ENCODE measurements at regions not wholly inside any gene's neighbourhood (a gene's known extent, or its start where the extent isn't known, plus 50 kb on each side); places are given as distances from the start of the nearest gene placed in this dataset.

DNA sequence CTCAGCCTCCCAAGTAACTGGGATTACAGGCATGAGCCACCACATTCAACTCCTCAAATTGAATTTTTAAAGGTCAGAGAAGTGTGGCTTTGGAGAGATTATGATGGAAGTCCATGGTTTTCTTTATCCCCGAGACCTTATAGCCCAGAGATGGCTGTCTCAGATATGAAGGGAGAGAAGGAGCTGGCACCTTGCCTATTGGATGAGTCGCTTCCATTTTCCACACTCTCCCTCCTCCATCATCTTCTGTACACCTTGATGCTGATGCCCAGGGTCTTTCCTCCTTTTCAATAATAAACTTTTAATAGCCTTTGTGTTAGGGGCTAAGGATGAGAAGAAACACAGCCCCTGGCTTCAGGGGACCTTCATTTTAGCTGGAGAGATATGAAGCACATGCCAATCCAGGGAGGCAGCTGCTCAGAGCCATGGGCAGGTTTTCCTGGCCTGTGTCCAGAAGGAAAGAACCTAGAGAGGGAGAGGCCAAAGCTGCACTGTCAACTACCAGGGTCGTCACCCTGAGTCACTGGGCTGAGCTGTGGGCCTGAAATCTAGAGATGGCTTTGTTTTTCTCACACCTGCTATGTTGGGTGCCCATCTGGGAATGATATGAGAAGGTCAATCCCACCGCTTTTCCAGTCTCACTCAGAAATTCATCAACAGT is 146.0 kb upstream of the SERTAD2 start:
- Histone ChIP-seq H3K9ac (ENCODE audit: insufficient read depth in 1 of 2, low read length in 2 of 2) (no peak overlapping the region), H3K27me3 (ENCODE audit: control insufficient read depth in 3 of 3, insufficient read depth in 3 of 3, low read length in 2 of 3) (no peaks in the 10 kb centered on the region), H3K4me3 (no peak overlapping the region), H3K9me3 (ENCODE audit: control insufficient read depth in 4 of 4, insufficient read depth in 3 of 4, low read length in 3 of 4) (no peaks in the 10 kb centered on the region), H3K36me3 (ENCODE audit: control insufficient read depth in 4 of 4, insufficient read depth in 4 of 4, low read length in 4 of 4) (no peaks in the 10 kb centered on the region), H3K27ac (ENCODE audit: low read depth in 1 of 2, low read length in 1 of 2) (no peak overlapping the region), H3K4me1 (ENCODE audit: control insufficient read depth in 5 of 5, insufficient read depth in 5 of 5, low read length in 5 of 5) (peaks cover 0 to 15% (median 4%) of the 10 kb centered on the region in 5 donors)
- ATAC-seq (ENCODE audit: insufficient read depth, low FRiP score), result no peak
- no peak for DNase-seq
- 89 to 90% methylated on average over 4 of the region's 4 CpGs for WGBS, 2 donors
- TF ChIP-seq, protein P1, sequence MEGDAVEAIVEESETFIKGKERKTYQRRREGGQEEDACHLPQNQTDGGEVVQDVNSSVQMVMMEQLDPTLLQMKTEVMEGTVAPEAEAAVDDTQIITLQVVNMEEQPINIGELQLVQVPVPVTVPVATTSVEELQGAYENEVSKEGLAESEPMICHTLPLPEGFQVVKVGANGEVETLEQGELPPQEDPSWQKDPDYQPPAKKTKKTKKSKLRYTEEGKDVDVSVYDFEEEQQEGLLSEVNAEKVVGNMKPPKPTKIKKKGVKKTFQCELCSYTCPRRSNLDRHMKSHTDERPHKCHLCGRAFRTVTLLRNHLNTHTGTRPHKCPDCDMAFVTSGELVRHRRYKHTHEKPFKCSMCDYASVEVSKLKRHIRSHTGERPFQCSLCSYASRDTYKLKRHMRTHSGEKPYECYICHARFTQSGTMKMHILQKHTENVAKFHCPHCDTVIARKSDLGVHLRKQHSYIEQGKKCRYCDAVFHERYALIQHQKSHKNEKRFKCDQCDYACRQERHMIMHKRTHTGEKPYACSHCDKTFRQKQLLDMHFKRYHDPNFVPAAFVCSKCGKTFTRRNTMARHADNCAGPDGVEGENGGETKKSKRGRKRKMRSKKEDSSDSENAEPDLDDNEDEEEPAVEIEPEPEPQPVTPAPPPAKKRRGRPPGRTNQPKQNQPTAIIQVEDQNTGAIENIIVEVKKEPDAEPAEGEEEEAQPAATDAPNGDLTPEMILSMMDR (IDR thresholded peaks at IDR 0.05; ENCODE audit: control extremely low read depth, extremely low read depth), result no peak

DNA sequence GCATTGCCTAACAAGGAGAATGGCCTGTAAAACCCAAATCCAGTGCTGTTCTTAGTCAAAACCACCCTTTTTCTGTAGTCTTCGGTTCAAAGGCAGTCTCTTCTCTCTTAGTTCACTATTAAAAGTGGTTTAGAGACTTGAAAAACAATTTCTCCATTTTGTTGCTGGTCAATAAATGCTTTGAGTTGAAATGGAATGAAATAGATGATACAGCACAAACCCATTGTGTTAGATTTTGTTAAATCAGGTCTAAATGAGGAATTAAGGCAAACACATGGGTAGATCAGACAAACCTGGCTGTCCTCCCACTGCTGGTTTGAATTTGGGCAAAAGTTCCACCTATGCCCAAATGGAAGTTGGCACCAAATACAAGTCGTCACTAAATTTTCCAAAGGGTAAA is 150.1 kb upstream of the SERTAD2 start:
- Histone ChIP-seq H3K4me1 (ENCODE audit: control insufficient read depth in 5 of 5, insufficient read depth in 5 of 5, low read length in 5 of 5) (peaks cover 0 to 4% (median 0%) of the 10 kb centered on the region in 5 donors), H3K27me3 (ENCODE audit: control insufficient read depth in 3 of 3, insufficient read depth in 3 of 3, low read length in 2 of 3) (no peaks in the 10 kb centered on the region), H3K27ac (ENCODE audit: low read depth in 1 of 2, low read length in 1 of 2) (no peak overlapping the region), H3K9ac (ENCODE audit: insufficient read depth in 1 of 2, low read length in 2 of 2) (no peak overlapping the region), H3K36me3 (ENCODE audit: control insufficient read depth in 4 of 4, insufficient read depth in 4 of 4, low read length in 4 of 4) (no peaks in the 10 kb centered on the region), H3K4me3 (no peak overlapping the region), H3K9me3 (ENCODE audit: control insufficient read depth in 4 of 4, insufficient read depth in 3 of 4, low read length in 3 of 4) (no peaks in the 10 kb centered on the region)
- no peak for ATAC-seq (ENCODE audit: insufficient read depth, low FRiP score)
- DNase-seq, result no peak
- WGBS, 2 donors, result 69 to 88% methylated on average over 2 of the region's 2 CpGs
- TF ChIP-seq, protein P1 (IDR thresholded peaks at IDR 0.05; ENCODE audit: control extremely low read depth, extremely low read depth), result no peak

DNA sequence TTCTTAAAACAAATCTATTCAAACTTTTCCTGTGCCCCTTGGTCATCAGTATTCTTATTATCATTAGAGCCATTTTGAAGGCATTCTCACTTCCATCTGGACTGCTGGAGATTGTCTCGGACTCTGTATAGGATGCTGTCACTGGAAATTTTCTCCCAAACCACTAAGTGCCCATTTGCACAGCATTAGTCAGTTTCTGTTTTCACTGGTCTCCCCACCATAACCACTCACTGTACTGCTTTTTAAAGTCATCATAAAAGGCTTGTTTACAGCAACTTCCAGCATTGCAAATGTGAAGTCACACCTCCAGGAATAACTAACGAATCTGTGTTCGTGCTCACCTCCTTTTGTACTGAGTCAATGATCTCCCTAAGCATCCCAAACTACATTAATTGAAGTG is 150.9 kb upstream of the SERTAD2 start:
- H3K36me3 ChIP-seq (ENCODE audit: control insufficient read depth in 4 of 4, insufficient read depth in 4 of 4, low read length in 4 of 4), result no peaks in the 10 kb centered on the region
- no peaks in the 10 kb centered on the region for H3K9me3 ChIP-seq (ENCODE audit: control insufficient read depth in 4 of 4, insufficient read depth in 3 of 4, low read length in 3 of 4)
- TF ChIP-seq, protein P1 (IDR thresholded peaks at IDR 0.05; ENCODE audit: control extremely low read depth, extremely low read depth), result no peak
- WGBS, 2 donors, result 96% methylated on average over 3 of the region's 3 CpGs
- no peaks in the 10 kb centered on the region for H3K27me3 ChIP-seq (ENCODE audit: control insufficient read depth in 3 of 3, insufficient read depth in 3 of 3, low read length in 2 of 3)
- no peak for DNase-seq
- no peak overlapping the region for H3K9ac ChIP-seq (ENCODE audit: insufficient read depth in 1 of 2, low read length in 2 of 2)
- no peak overlapping the region for H3K27ac ChIP-seq (ENCODE audit: low read depth in 1 of 2, low read length in 1 of 2)
- no peak for ATAC-seq (ENCODE audit: insufficient read depth, low FRiP score)
- no peaks in the 10 kb centered on the region for H3K4me1 ChIP-seq (ENCODE audit: control insufficient read depth in 5 of 5, insufficient read depth in 5 of 5, low read length in 5 of 5)
- no peak overlapping the region for H3K4me3 ChIP-seq

DNA sequence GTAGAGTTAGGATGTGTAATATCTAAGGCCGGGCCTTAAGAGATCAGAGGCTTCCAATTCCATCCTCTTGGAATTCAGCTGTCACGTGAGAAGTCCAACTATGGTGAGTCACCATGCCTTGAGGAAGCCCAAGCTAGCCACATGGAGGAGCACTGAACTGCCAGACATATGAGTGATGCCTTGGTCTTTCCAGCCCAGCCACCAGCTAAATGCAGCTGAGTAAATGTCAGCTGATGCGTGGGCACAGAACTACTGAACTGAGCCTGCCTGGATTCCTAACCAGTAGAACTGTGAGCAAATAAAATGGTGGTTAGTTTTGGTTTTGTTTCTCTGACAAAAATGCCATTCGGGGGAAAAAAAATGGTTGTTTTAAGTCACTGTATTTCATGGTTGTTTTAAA is 153.7 kb upstream of the SERTAD2 start:
- Histone ChIP-seq H3K9ac (ENCODE audit: insufficient read depth in 1 of 2, low read length in 2 of 2) (no peak overlapping the region), H3K27me3 (ENCODE audit: control insufficient read depth in 3 of 3, insufficient read depth in 3 of 3, low read length in 2 of 3) (no peaks in the 10 kb centered on the region), H3K9me3 (ENCODE audit: control insufficient read depth in 4 of 4, insufficient read depth in 3 of 4, low read length in 3 of 4) (no peaks in the 10 kb centered on the region), H3K36me3 (ENCODE audit: control insufficient read depth in 4 of 4, insufficient read depth in 4 of 4, low read length in 4 of 4) (no peaks in the 10 kb centered on the region), H3K4me3 (no peak overlapping the region), H3K4me1 (ENCODE audit: control insufficient read depth in 5 of 5, insufficient read depth in 5 of 5, low read length in 5 of 5) (no peaks in the 10 kb centered on the region), H3K27ac (ENCODE audit: low read depth in 1 of 2, low read length in 1 of 2) (no peak overlapping the region)
- peak; percentile 41 for ATAC-seq (ENCODE audit: insufficient read depth, low FRiP score)
- 79 to 91% methylated on average over 4 of the region's 4 CpGs for WGBS, 2 donors
- DNase-seq, result no peak
- TF ChIP-seq, protein P1 (IDR thresholded peaks at IDR 0.05; ENCODE audit: control extremely low read depth, extremely low read depth), result no peak
